ENCODE measurements at regions not wholly inside any gene's neighbourhood (a gene's known extent, or its start where the extent isn't known, plus 50 kb on each side); places are given as distances from the start of the nearest gene placed in this dataset.

GRCh38 chr13:104750377-104750776, 1684.2 kb upstream of the SLC10A2 start:
- TF ChIP-seq CTCF (IDR thresholded peaks at IDR 0.05; ENCODE audit: insufficient read depth, low read length, severe bottlenecking): no peak
- no peak overlapping the region for H3K4me3 ChIP-seq (ENCODE audit: low read depth, low read length)
- no peak for FAIRE-seq
- DNase-seq (ENCODE audit: low read depth): peak; percentile 82
- no peaks in the 10 kb centered on the region for H3K36me3 ChIP-seq (ENCODE audit: control insufficient read depth, insufficient read depth, low read length)
- H3K27me3 ChIP-seq (ENCODE audit: control insufficient read depth, insufficient read depth, low read length): no peaks in the 10 kb centered on the region

GRCh38 chr13:104740641-104741222, 1674.5 kb upstream of the SLC10A2 start:
- FAIRE-seq: peak; percentile 43
- no peak for TF ChIP-seq CTCF (IDR thresholded peaks at IDR 0.05; ENCODE audit: insufficient read depth, low read length, severe bottlenecking)

GRCh38 chr13:104737713-104738112, 1671.5 kb upstream of the SLC10A2 start:
- FAIRE-seq (no peak), DNase-seq (ENCODE audit: low read depth) (no peak)
- no peaks in the 10 kb centered on the region for H3K36me3 ChIP-seq (ENCODE audit: control insufficient read depth, insufficient read depth, low read length)
- no peak for TF ChIP-seq CTCF (IDR thresholded peaks at IDR 0.05; ENCODE audit: insufficient read depth, low read length, severe bottlenecking)
- no peak overlapping the region for H3K4me3 ChIP-seq (ENCODE audit: low read depth, low read length)
- H3K27me3 ChIP-seq (ENCODE audit: control insufficient read depth, insufficient read depth, low read length): no peaks in the 10 kb centered on the region

More at GRCh38 chr13:104740641-104741222, 1674.5 kb upstream of the SLC10A2 start:
- Histone ChIP-seq H3K36me3 (ENCODE audit: control insufficient read depth, insufficient read depth, low read length) (no peaks in the 10 kb centered on the region), H3K4me3 (ENCODE audit: low read depth, low read length) (no peak overlapping the region), H3K27me3 (ENCODE audit: control insufficient read depth, insufficient read depth, low read length) (no peaks in the 10 kb centered on the region)
- DNase-seq (ENCODE audit: low read depth): no peak

- Histone ChIP-seq H3K36me3 (ENCODE audit: control insufficient read depth, insufficient read depth, low read length) (no peaks in the 10 kb centered on the region), H3K27me3 (ENCODE audit: control insufficient read depth, insufficient read depth, low read length) (no peaks in the 10 kb centered on the region), H3K4me3 (ENCODE audit: low read depth, low read length) (no peak overlapping the region)
- DNase-seq (ENCODE audit: low read depth): no peak
- FAIRE-seq: no peak
- TF ChIP-seq CTCF (IDR thresholded peaks at IDR 0.05; ENCODE audit: insufficient read depth, low read length, severe bottlenecking): no peak
Measured at GRCh38 chr13:104733427-104733826, 1667.2 kb upstream of the SLC10A2 start.

GRCh38 chr13:104715111-104715510, 1648.9 kb upstream of the SLC10A2 start:
- TF ChIP-seq CTCF (IDR thresholded peaks at IDR 0.05; ENCODE audit: insufficient read depth, low read length, severe bottlenecking): no peak

More at GRCh38 chr13:104715111-104715510, 1648.9 kb upstream of the SLC10A2 start:
- no peaks in the 10 kb centered on the region for H3K36me3 ChIP-seq (ENCODE audit: control insufficient read depth, insufficient read depth, low read length)
- H3K27me3 ChIP-seq (ENCODE audit: control insufficient read depth, insufficient read depth, low read length): no peaks in the 10 kb centered on the region
- DNase-seq (ENCODE audit: low read depth): no peak
- no peak for FAIRE-seq
- no peak overlapping the region for H3K4me3 ChIP-seq (ENCODE audit: low read depth, low read length)
